ENCODE measurements at regions not wholly inside any gene's neighbourhood (a gene's known extent, or its start where the extent isn't known, plus 50 kb on each side); places are given as distances from the start of the nearest gene placed in this dataset.

- TF ChIP-seq FOXP4 (CRISPR knock-in tag; IDR thresholded peaks at IDR 0.05): no peak
- TF ChIP-seq HMGA2 (CRISPR knock-in tag; IDR thresholded peaks at IDR 0.05): no peak
- no peak for TF ChIP-seq ETV6 (CRISPR knock-in tag; IDR thresholded peaks at IDR 0.05)
Measured at GRCh38 chr5:57334475-57334874, 148.1 kb downstream of the ACTBL2 start (continued).

- CTCF ChIA-PET: no interaction called here
- no peak overlapping the region for H3K27ac Mint-ChIP-seq
- POLR2A ChIA-PET: no interaction called here
Measured at GRCh38 chr5:57332361-57332760, 150.2 kb downstream of the ACTBL2 start.

GRCh38 chr5:57327561-57328367 lies 153.9 kb downstream of the GPBP1 start:
- DNase-seq (ENCODE audit: low spot score): no peak
- Mint-ChIP-seq H3K9me3 (peaks cover 10% of the 10 kb centered on the region), H3K4me1 (0 out of 2 replicates have a peak, but pooled peaks cover 8% of the 10 kb centered on the region), H3K27me3 (ENCODE audit: low read depth) (no peaks in the 10 kb centered on the region; the same call in 1 of the 2 replicates), H3K4me3 (no peak overlapping the region), H3K36me3 (no peaks in the 10 kb centered on the region), H3K27ac (no peak overlapping the region)
- CTCF ChIA-PET: no interaction called here
- no peak for ATAC-seq
- POLR2A ChIA-PET: no interaction called here
- TF ChIP-seq TP53 (CRISPR knock-in tag; IDR thresholded peaks at IDR 0.05) (no peak), E2F5 (CRISPR knock-in tag; IDR thresholded peaks at IDR 0.05) (no peak), ATF2 (CRISPR knock-in tag; IDR thresholded peaks at IDR 0.05; ENCODE audit: borderline replicate concordance, low read depth) (no peak), NR1H2 (CRISPR knock-in tag; IDR thresholded peaks at IDR 0.05) (no peak), SMAD3 (CRISPR knock-in tag; IDR thresholded peaks at IDR 0.05; ENCODE audit: borderline replicate concordance) (no peak), TCF7 (CRISPR knock-in tag; IDR thresholded peaks at IDR 0.05; ENCODE audit: low read depth) (no peak), ZNF423 (CRISPR knock-in tag; IDR thresholded peaks at IDR 0.05) (no peak), SP1 (CRISPR knock-in tag; conservative IDR thresholded peaks at IDR 0.05) (no peak), ZNF138 (CRISPR knock-in tag; conservative IDR thresholded peaks at IDR 0.05) (no peak)

More at GRCh38 chr5:57332361-57332760, 150.2 kb downstream of the ACTBL2 start:
- Mint-ChIP-seq H3K36me3 (no peaks in the 10 kb centered on the region), H3K4me3 (no peak overlapping the region), H3K27me3 (ENCODE audit: low read depth) (no peaks in the 10 kb centered on the region; the same call in 1 of the 2 replicates), H3K4me1 (no peaks in the 10 kb centered on the region), H3K9me3 (peaks cover 6% of the 10 kb centered on the region; the same call in 1 of the 2 replicates)
- ATAC-seq (no peak), DNase-seq (ENCODE audit: low spot score) (no peak)
- TF ChIP-seq RELA (CRISPR knock-in tag; IDR thresholded peaks at IDR 0.05; ENCODE audit: borderline replicate concordance): no peak
- TF ChIP-seq ZNF121 (CRISPR knock-in tag; IDR thresholded peaks at IDR 0.05): no peak
- no peak for TF ChIP-seq GTF2I (CRISPR knock-in tag; conservative IDR thresholded peaks at IDR 0.05)
- TF ChIP-seq CDX4 (CRISPR knock-in tag; IDR thresholded peaks at IDR 0.05; ENCODE audit: borderline replicate concordance): no peak
- no peak for TF ChIP-seq CTCF (IDR thresholded peaks at IDR 0.05)
- no peak for TF ChIP-seq NFATC4 (CRISPR knock-in tag; IDR thresholded peaks at IDR 0.05)
- no peak for TF ChIP-seq ZMAT4 (CRISPR knock-in tag; IDR thresholded peaks at IDR 0.05)
- no peak for TF ChIP-seq MXD4 (CRISPR knock-in tag; IDR thresholded peaks at IDR 0.05; ENCODE audit: borderline replicate concordance)
- TF ChIP-seq ZNF671 (CRISPR knock-in tag; IDR thresholded peaks at IDR 0.05): no peak
- TF ChIP-seq ZBTB21 (CRISPR knock-in tag; IDR thresholded peaks at IDR 0.05; ENCODE audit: borderline replicate concordance): no peak

Measured in WTC11 (cell line).